ENCODE measurements at regions not wholly inside any gene's neighbourhood (a gene's known extent, or its start where the extent isn't known, plus 50 kb on each side); places are given as distances from the start of the nearest gene placed in this dataset.

GRCh38 chr3:28624084-28624483 is 275.5 kb upstream of the AZI2 start:
- TF ChIP-seq POLR2AphosphoS5 (IDR thresholded peaks at IDR 0.05; ENCODE audit: low read depth, low read length): no peak
- TF ChIP-seq POLR2A (IDR thresholded peaks at IDR 0.05; ENCODE audit: low read depth, low read length): no peak
- no peak for TF ChIP-seq PAX5 (IDR thresholded peaks at IDR 0.05; ENCODE audit: insufficient read depth, low read length, severe bottlenecking)
- no peak for TF ChIP-seq TAF1 (IDR thresholded peaks at IDR 0.05; ENCODE audit: low read depth, low read length)
- TF ChIP-seq SPI1 (IDR thresholded peaks at IDR 0.05; ENCODE audit: low read depth, low read length): no peak

Measured in GM12891 (cell line).